ENCODE measurements at regions not wholly inside any gene's neighbourhood (a gene's known extent, or its start where the extent isn't known, plus 50 kb on each side); places are given as distances from the start of the nearest gene placed in this dataset.

DNA sequence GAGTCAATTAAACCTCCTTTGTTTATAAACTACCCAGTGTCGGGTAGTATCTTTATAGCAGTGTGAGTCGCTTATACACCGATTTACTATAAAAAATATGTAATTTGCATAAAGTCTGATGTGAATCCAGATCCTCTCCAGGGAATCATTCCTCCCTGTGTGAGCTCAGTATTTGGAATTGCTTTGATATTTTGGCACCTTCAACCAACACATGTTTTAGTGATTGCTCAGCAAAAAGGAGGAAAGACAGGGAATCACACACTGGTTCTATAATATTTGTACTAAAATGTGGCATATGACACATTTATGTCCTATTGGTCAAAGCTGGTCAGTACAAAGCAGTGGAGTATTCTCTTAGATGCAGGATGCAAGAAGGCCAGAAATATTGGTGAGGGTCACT, 703.9 kb upstream of the ATXN7L3B start (continued):
- TF ChIP-seq CHD7 (IDR thresholded peaks at IDR 0.05; ENCODE audit: insufficient replicate concordance, low read length) (no peak), TCF12 (IDR thresholded peaks at IDR 0.05; ENCODE audit: low read depth, low read length) (no peak), POLR2A (IDR thresholded peaks at IDR 0.05; ENCODE audit: control extremely low read depth in 1 of 2, low read depth in 2 of 2, low read length in 2 of 2) (no peak), CHD1 (IDR thresholded peaks at IDR 0.05; ENCODE audit: low read depth, low read length) (no peak), BACH1 (IDR thresholded peaks at IDR 0.05; ENCODE audit: low read length) (no peak), SP1 (IDR thresholded peaks at IDR 0.05; ENCODE audit: low read depth, low read length) (no peak), RAD21 (IDR thresholded peaks at IDR 0.05 in 1 of 2, conservative IDR thresholded peaks at IDR 0.05 in 1 of 2; ENCODE audit: low read depth in 2 of 2, low read length in 2 of 2) (no peak), POU5F1 (IDR thresholded peaks at IDR 0.05; ENCODE audit: low read depth, low read length) (no peak)
- TF ChIP-seq, protein P1, sequence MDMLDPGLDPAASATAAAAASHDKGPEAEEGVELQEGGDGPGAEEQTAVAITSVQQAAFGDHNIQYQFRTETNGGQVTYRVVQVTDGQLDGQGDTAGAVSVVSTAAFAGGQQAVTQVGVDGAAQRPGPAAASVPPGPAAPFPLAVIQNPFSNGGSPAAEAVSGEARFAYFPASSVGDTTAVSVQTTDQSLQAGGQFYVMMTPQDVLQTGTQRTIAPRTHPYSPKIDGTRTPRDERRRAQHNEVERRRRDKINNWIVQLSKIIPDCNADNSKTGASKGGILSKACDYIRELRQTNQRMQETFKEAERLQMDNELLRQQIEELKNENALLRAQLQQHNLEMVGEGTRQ (IDR thresholded peaks at IDR 0.05; ENCODE audit: low read length) = no peak

Data from H1 (cell line).